B cell (primary cell): ENCODE measurements at regions not wholly inside any gene's neighbourhood (a gene's known extent, or its start where the extent isn't known, plus 50 kb on each side); places are given as distances from the start of the nearest gene placed in this dataset.

ENCODE experiments used
- ATAC-seq: fragments of 200-7000 bp; cut with Tn5 transposase; one replicate; pipeline ENCODE4 v1.10.0; 2021; ENCODE audit warnings: low read depth, mild to moderate bottlenecking, moderate number of reproducible peaks, moderate library complexity
- CTCF ChIA-PET: fragments of 350-600 bp; sonication (Branson Sonifier 250); formaldehyde crosslinking; loops from one replicate; lab custom pipeline; 2021; ENCODE audit warnings: antibody characterized with exemption, inconsistent platforms; lab: Charles Lee
- POLR2A ChIA-PET: fragments of 350-600 bp; sonication (Branson Sonifier 250); formaldehyde crosslinking; loops from one replicate; lab custom pipeline; 2021; ENCODE audit warnings: antibody characterized with exemption; lab: Charles Lee
- DNase-seq: peaks from one replicate; pipeline ENCODE4 v3.0.0; 2013
- H2AFZ ChIP-seq: 2 replicates; pipeline ENCODE4 v1.6.1; 2012; ENCODE audit warnings: mild to moderate bottlenecking, low read depth, low read length; ENCODE audit not compliant: insufficient read depth, poor library complexity, severe bottlenecking
- H3K27ac ChIP-seq, 2 donors: 1 replicate in 1 of 2; 2 replicates in 1 of 2; pipeline ENCODE4 v1.5.1; 2012 to 2013; ENCODE audit warnings: low read length in 2 of 2, mild to moderate bottlenecking in 2 of 2, moderate library complexity in 1 of 2
- H3K27me3 ChIP-seq, 4 experiments: fragments of 200-600 bp in 1 of 4; sonication (generic) in 1 of 4; replicated peaks in 1 of 4; 1 replicate in 2 of 4; 2 replicates in 2 of 4; pipeline versions ENCODE4 v1.6.1 to v1.7.0; 2013 to 2016; ENCODE audit warnings: low read length in 3 of 4, mild to moderate bottlenecking in 2 of 4, mixed read lengths in 1 of 4, moderate library complexity in 1 of 4; ENCODE audit not compliant: insufficient read depth in 4 of 4, control insufficient read depth in 3 of 4; ENCODE audit errors: control extremely low read depth in 1 of 4
- H3K36me3 ChIP-seq, 2 experiments: replicated peaks in 1 of 2; 1 replicate in 1 of 2; 2 replicates in 1 of 2; pipeline versions ENCODE4 v1.6.1 to v1.7.1; 2013; ENCODE audit warnings: low read length in 1 of 2; ENCODE audit not compliant: insufficient read depth in 2 of 2, control insufficient read depth in 1 of 2; ENCODE audit errors: control extremely low read depth in 1 of 2, extremely low read depth in 1 of 2
- H3K4me1 ChIP-seq, 2 donors: fragments of 200-600 bp in 1 of 2; sonication (generic) in 1 of 2; 1 replicate in 1 of 2; 2 replicates in 1 of 2; pipeline versions ENCODE4 v1.5.1 to v1.6.1; 2013 to 2017; ENCODE audit warnings: low read length in 2 of 2; ENCODE audit not compliant: control insufficient read depth in 2 of 2, insufficient read depth in 2 of 2
- H3K4me2 ChIP-seq: replicated peaks from 2 replicates; pipeline ENCODE3; 2012; ENCODE audit warnings: mild to moderate bottlenecking, low read depth, low read length; ENCODE audit not compliant: poor library complexity, severe bottlenecking
- H3K4me3 ChIP-seq, 5 experiments: fragments of 200-600 bp in 1 of 5; sonication (generic) in 1 of 5; 1 replicate in 3 of 5; 2 replicates in 2 of 5; pipeline versions ENCODE4 v1.5.1 to v1.7.0; 2011 to 2016; ENCODE audit warnings: low read length in 4 of 5, mild to moderate bottlenecking in 4 of 5, low read depth in 2 of 5, control low read depth in 1 of 5, moderate library complexity in 1 of 5; ENCODE audit not compliant: insufficient read depth in 1 of 5; ENCODE audit errors: control extremely low read depth in 1 of 5, extremely low read depth in 1 of 5
- H3K79me2 ChIP-seq: fragments of 200-600 bp; sonication (generic); one replicate; pipeline ENCODE4 v1.6.0; 2016; ENCODE audit warnings: low read length; ENCODE audit not compliant: control insufficient read depth, insufficient read depth
- H3K9ac ChIP-seq: fragments of 200-600 bp; sonication (generic); 2 replicates; pipeline ENCODE4 v1.6.1; 2017; ENCODE audit warnings: mild to moderate bottlenecking, low read length, moderate library complexity
- H3K9me3 ChIP-seq, 3 donors: one replicate each; pipeline versions ENCODE4 v1.6.1 to v1.7.1; 2013; ENCODE audit warnings: low read length in 2 of 3; ENCODE audit not compliant: control insufficient read depth in 2 of 3, insufficient read depth in 1 of 3; ENCODE audit errors: control extremely low read depth in 1 of 3
- H4K20me1 ChIP-seq: 2 replicates; pipeline ENCODE4 v1.6.0; 2012; ENCODE audit warnings: mild to moderate bottlenecking, low read length; ENCODE audit not compliant: insufficient read depth, control insufficient read depth, poor library complexity, severe bottlenecking
- H3K27ac Mint-ChIP-seq: one replicate; pipeline ENCODE4 v1.8.0; 2021; ENCODE audit warnings: mixed read lengths
- H3K27me3 Mint-ChIP-seq: one replicate; pipeline ENCODE4 v1.8.0; 2021; ENCODE audit warnings: mixed read lengths
- H3K4me1 Mint-ChIP-seq: one replicate; pipeline ENCODE4 v1.8.0; 2021; ENCODE audit warnings: mixed read lengths
- H3K4me3 Mint-ChIP-seq: one replicate; pipeline ENCODE4 v1.8.0; 2021; ENCODE audit warnings: mixed read lengths
- H3K9me3 Mint-ChIP-seq: one replicate; pipeline ENCODE4 v1.8.0; 2022; ENCODE audit warnings: mixed read lengths; ENCODE audit not compliant: insufficient read depth
- EZH2 ChIP-seq: IDR thresholded peaks from 2 replicates; pipeline ENCODE4 v1.6.1; 2012; ENCODE audit warnings: borderline replicate concordance, low read depth, mild to moderate bottlenecking, moderate library complexity, low read length; ENCODE audit not compliant: insufficient read depth, poor library complexity, severe bottlenecking
- WGBS: methylation state at CpG from one replicate; pipeline ENCODE4 v1.1.5; 2013; ENCODE audit warnings: missing lambda C conversion rate; ENCODE audit not compliant: insufficient coverage; 5-methylcytosine and 5-hydroxymethylcytosine counted together
- intact Hi-C: fragments of 100-400 bp; cut with micrococcal nuclease; formaldehyde crosslinking; loops from one replicate; pipeline ENCODE4 v1.10.0; 2022
- TF ChIP-seq, protein P1 (sequence below): fragments of 200-600 bp; IDR thresholded peaks from one replicate; pipeline ENCODE4 v1.8.0; 2022; ENCODE audit warnings: antibody characterized with exemption, mild to moderate bottlenecking

DNA sequence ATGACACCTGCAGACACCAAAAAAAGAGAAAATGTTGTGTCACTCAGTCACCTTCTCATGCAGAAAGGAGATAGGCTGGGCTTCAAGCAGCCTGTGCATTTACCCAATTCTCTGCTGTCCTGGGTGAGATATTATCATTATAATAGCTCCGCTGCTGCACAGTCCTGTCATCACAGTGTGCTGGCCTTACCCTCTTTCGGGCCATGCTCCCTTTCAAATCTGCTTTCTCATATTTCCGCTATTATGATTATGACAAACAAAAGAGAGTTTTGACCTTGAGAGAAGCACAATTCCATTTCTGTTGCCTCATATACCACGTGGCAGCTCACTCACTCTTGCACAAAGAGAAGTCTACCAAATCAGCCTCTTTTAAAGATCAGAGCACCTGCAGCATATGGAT is 1350.1 kb upstream of the ACO1 start:
- Histone ChIP-seq H2AFZ (no peak overlapping the region), H3K4me1 (no peaks in the 10 kb centered on the region), H3K79me2 (no peaks in the 10 kb centered on the region), H3K4me2 (no peak overlapping the region), H3K4me3 (no peak overlapping the region), H3K9ac (no peak overlapping the region), H3K27ac (no peak overlapping the region), H3K27me3 (no peaks in the 10 kb centered on the region), H3K9me3 (no peaks in the 10 kb centered on the region), H3K36me3 (no peaks in the 10 kb centered on the region), H4K20me1 (no peaks in the 10 kb centered on the region)
- intact Hi-C loops: no loop called here
- H3K27me3 Mint-ChIP-seq: no peaks in the 10 kb centered on the region
- H3K27ac Mint-ChIP-seq: no peak overlapping the region
- DNase-seq: no peak
- TF ChIP-seq EZH2: no peak
- ChIA-PET CTCF (no interaction called here), POLR2A (no interaction called here)
- H3K4me3 Mint-ChIP-seq: no peak overlapping the region
- no peaks in the 10 kb centered on the region for H3K4me1 Mint-ChIP-seq
- 88% methylated on average over 2 of the region's 4 CpGs for WGBS
- H3K9me3 Mint-ChIP-seq: no peaks in the 10 kb centered on the region
- ATAC-seq: no peak

DNA sequence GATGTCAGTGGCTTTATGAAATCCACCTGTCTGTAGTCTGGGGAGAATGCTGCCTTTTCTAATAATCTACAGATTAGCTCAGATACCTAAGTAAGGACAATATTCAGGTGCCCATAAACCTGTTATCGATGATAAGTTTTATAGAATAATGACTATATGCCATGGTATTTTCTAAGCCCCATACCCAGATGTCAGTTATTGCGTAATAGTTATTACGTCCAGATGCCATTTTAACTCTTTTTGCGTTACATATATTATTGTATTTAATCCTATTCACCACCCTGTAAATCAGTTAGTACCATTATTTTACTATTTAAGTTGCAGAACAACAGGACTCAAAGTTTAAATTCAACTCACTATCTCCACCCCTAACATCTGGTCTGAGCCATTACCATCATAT is 1343.9 kb upstream of the ACO1 start:
- no peaks in the 10 kb centered on the region for H3K27me3 Mint-ChIP-seq
- ChIA-PET CTCF (no interaction called here), POLR2A (no interaction called here)
- Histone ChIP-seq H3K79me2 (no peaks in the 10 kb centered on the region), H3K9ac (no peak overlapping the region), H3K9me3 (no peaks in the 10 kb centered on the region), H3K27me3 (no peaks in the 10 kb centered on the region), H3K4me1 (no peaks in the 10 kb centered on the region), H3K27ac (no peak overlapping the region), H2AFZ (no peak overlapping the region), H4K20me1 (no peaks in the 10 kb centered on the region), H3K36me3 (no peaks in the 10 kb centered on the region), H3K4me2 (no peak overlapping the region), H3K4me3 (no peak overlapping the region)
- H3K27ac Mint-ChIP-seq: no peak overlapping the region
- DNase-seq (no peak), ATAC-seq (no peak)
- intact Hi-C loops: no loop called here
- no peak for TF ChIP-seq EZH2
- TF ChIP-seq, protein P1, sequence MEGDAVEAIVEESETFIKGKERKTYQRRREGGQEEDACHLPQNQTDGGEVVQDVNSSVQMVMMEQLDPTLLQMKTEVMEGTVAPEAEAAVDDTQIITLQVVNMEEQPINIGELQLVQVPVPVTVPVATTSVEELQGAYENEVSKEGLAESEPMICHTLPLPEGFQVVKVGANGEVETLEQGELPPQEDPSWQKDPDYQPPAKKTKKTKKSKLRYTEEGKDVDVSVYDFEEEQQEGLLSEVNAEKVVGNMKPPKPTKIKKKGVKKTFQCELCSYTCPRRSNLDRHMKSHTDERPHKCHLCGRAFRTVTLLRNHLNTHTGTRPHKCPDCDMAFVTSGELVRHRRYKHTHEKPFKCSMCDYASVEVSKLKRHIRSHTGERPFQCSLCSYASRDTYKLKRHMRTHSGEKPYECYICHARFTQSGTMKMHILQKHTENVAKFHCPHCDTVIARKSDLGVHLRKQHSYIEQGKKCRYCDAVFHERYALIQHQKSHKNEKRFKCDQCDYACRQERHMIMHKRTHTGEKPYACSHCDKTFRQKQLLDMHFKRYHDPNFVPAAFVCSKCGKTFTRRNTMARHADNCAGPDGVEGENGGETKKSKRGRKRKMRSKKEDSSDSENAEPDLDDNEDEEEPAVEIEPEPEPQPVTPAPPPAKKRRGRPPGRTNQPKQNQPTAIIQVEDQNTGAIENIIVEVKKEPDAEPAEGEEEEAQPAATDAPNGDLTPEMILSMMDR: no peak
- no peak overlapping the region for H3K4me3 Mint-ChIP-seq
- WGBS: no CpG with 5 or more reads among the region's 4 CpGs
- H3K4me1 Mint-ChIP-seq: no peaks in the 10 kb centered on the region
- H3K9me3 Mint-ChIP-seq: no peaks in the 10 kb centered on the region
